Progenitor cell of endocrine pancreas (in vitro differentiated cells): ENCODE measurements at regions not wholly inside any gene's neighbourhood (a gene's known extent, or its start where the extent isn't known, plus 50 kb on each side); places are given as distances from the start of the nearest gene placed in this dataset.
"Not testable (repeated sequence)": the region's sequence is repeated elsewhere in the genome, so short reads cannot be mapped to it uniquely, and the experiment has no call there.

ENCODE experiments used
- DNase-seq: peaks from one replicate; pipeline ENCODE4 v3.0.0; 2021; ENCODE audit warnings: low spot score; ENCODE audit not compliant: unreplicated experiment
- H3K27ac Mint-ChIP-seq: 2 replicates; pipeline ENCODE4 v1.8.0; 2021; ENCODE audit warnings: mild to moderate bottlenecking, moderate library complexity, mixed read lengths
- H3K27me3 Mint-ChIP-seq: 2 replicates; pipeline ENCODE4 v1.8.0; 2021; ENCODE audit warnings: mixed read lengths
- H3K36me3 Mint-ChIP-seq: 2 replicates; pipeline ENCODE4 v1.8.0; 2022; ENCODE audit warnings: mixed read lengths; ENCODE audit not compliant: insufficient read depth
- H3K4me1 Mint-ChIP-seq: 2 replicates; pipeline ENCODE4 v1.8.0; 2021; ENCODE audit warnings: low read depth, mixed read lengths
- H3K4me3 Mint-ChIP-seq: 2 replicates; pipeline ENCODE4 v1.8.0; 2021; ENCODE audit warnings: low read depth, mild to moderate bottlenecking, moderate library complexity, mixed read lengths
- H3K9me3 Mint-ChIP-seq: 2 replicates; pipeline ENCODE4 v1.8.0; 2021; ENCODE audit warnings: low read depth, mixed read lengths
- TF ChIP-seq, protein P1 (sequence below): fragments of 200-600 bp; sonication (generic); IDR thresholded peaks from one replicate; pipeline ENCODE4 v1.5.0; 2021; ENCODE audit warnings: antibody characterized with exemption, mild to moderate bottlenecking; ENCODE audit not compliant: unreplicated experiment

DNA sequence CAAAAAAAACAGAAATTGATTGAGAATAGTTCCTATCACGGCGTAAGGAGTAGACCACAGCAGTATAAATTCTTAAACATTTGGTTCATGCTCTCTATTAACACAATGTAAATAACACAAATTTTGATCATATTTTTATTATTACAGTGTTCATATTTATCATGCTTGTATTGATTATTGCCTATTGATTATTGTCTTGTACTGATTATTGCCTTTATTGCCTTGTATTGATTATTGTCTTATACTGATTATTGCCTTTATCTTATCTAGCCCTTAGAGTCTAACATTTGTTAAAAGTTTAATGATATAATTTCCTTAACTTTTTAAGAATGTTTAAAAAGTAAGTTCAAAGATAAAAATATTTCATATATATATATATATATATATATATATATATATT is 460.7 kb downstream of the KCNT2 start:
- Mint-ChIP-seq H3K27me3 (no peaks in the 10 kb centered on the region), H3K9me3 (no peaks in the 10 kb centered on the region), H3K27ac (no peak overlapping the region), H3K36me3 (no peaks in the 10 kb centered on the region), H3K4me3 (no peak overlapping the region), H3K4me1 (peaks cover 3% of the 10 kb centered on the region)
- no peak for DNase-seq
- TF ChIP-seq, protein P1, sequence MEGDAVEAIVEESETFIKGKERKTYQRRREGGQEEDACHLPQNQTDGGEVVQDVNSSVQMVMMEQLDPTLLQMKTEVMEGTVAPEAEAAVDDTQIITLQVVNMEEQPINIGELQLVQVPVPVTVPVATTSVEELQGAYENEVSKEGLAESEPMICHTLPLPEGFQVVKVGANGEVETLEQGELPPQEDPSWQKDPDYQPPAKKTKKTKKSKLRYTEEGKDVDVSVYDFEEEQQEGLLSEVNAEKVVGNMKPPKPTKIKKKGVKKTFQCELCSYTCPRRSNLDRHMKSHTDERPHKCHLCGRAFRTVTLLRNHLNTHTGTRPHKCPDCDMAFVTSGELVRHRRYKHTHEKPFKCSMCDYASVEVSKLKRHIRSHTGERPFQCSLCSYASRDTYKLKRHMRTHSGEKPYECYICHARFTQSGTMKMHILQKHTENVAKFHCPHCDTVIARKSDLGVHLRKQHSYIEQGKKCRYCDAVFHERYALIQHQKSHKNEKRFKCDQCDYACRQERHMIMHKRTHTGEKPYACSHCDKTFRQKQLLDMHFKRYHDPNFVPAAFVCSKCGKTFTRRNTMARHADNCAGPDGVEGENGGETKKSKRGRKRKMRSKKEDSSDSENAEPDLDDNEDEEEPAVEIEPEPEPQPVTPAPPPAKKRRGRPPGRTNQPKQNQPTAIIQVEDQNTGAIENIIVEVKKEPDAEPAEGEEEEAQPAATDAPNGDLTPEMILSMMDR = no peak

DNA sequence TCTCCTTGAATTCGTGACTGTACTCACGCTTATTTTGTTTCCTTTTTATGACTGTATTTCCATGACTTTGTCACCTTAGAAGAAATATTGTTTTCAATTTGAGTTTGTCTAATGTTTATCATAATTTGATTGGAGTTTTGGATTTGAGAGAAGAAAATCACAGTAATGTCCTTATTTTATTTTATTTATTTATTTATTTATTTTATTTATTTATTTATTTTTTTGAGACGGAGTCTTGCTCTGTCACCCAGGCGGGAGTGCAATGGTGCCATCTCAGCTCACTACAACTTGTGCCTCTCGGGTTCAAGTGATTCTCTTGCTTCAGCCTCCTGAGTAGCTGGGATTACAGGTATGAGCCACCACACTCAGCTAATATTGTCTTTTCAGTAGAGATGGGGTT is 463.1 kb downstream of the KCNT2 start:
- not testable (repeated sequence) for DNase-seq, H3K27me3 Mint-ChIP-seq, H3K36me3 Mint-ChIP-seq, H3K27ac Mint-ChIP-seq, H3K9me3 Mint-ChIP-seq, H3K4me1 Mint-ChIP-seq, H3K4me3 Mint-ChIP-seq

DNA sequence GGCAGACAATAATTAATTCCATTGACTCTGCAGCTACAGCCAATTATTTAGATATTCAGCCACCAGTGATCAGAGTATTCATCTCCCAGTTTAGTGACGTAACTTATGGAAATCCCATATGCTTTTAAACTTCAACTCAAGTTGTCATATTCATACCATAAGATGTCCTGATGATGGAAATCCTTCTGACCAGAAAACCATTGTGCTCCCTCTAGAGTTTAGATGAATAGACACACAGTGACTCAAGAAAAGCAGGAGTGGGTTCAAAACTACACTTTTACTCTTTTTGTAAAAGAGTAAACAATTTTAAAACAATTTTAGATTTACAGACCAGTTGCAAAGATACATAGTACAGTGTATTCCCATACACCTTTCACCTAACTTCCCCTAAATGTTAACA is 463.7 kb downstream of the KCNT2 start:
- Mint-ChIP-seq H3K36me3 (no peaks in the 10 kb centered on the region), H3K9me3 (no peaks in the 10 kb centered on the region), H3K27ac (no peak overlapping the region), H3K27me3 (no peaks in the 10 kb centered on the region), H3K4me3 (no peak overlapping the region), H3K4me1 (peaks cover 3% of the 10 kb centered on the region)
- TF ChIP-seq, protein P1 = no peak
- no peak for DNase-seq

DNA sequence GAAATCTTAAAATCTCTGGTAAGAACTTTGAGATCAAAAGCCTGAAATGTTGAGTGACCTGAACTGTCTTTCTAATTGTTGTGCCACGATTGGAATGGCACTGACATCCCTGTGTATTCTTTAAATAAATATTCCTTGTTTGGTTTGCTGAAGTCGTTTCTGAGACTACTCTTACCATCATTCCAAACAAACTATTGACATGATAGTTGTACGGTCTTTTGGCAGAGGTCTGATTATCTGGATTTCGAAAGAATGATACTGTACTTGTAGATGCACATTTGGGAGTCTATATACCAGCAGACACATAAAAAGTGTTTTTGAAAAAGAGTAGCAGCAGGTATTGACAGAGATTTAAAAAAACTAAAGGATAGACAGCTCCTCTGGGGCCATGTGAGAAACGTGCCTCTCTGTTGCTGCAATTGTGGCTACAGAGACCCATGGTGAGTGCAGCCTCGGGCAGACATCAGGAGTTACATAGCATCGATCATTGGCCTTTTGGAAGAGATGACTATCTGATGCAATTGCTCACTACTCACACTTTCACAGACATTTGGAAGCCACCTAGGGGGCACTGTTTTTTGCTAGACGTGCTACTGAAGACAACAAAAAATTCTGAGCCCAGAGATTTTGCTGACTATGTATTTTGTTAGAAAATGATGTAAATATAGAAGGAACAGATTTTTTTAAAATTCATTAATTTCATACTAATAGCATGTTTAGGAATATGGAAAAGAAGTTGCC is 464.5 kb downstream of the KCNT2 start:
- Mint-ChIP-seq H3K4me3 (no peak overlapping the region), H3K27ac (no peak overlapping the region), H3K4me1 (peaks cover 3% of the 10 kb centered on the region), H3K9me3 (no peaks in the 10 kb centered on the region), H3K36me3 (no peaks in the 10 kb centered on the region), H3K27me3 (no peaks in the 10 kb centered on the region)
- no peak for DNase-seq
- TF ChIP-seq, protein P1 = no peak

DNA sequence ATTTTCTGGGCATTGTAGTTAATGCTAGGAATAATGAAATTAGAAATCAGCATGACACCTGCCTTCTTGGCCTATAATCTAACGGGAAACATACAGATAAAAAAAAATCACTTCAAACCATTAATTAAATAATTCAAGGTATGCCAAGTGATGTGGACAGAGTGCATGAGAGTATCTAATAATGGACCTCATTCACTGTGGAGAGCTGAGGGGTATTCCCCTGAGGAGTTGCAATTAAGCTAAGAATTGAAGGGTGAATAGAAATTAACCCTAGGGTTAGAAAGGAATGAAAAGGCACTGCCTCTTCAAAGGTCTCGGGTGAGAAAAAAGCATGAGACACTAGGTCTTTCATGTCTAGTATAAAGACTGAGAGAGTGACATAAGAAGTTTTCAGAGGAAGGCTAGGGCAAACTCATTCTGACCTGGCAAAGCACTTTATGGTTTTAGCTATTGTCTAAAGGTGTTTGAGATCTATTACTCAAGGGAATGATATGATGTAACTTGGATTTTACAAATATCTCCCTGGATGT is 466.1 kb downstream of the KCNT2 start:
- Mint-ChIP-seq H3K27ac (no peak overlapping the region), H3K4me1 (peaks cover 3% of the 10 kb centered on the region), H3K9me3 (no peaks in the 10 kb centered on the region), H3K36me3 (no peaks in the 10 kb centered on the region), H3K27me3 (no peaks in the 10 kb centered on the region), H3K4me3 (no peak overlapping the region)
- TF ChIP-seq, protein P1 = no peak
- DNase-seq = no peak

DNA sequence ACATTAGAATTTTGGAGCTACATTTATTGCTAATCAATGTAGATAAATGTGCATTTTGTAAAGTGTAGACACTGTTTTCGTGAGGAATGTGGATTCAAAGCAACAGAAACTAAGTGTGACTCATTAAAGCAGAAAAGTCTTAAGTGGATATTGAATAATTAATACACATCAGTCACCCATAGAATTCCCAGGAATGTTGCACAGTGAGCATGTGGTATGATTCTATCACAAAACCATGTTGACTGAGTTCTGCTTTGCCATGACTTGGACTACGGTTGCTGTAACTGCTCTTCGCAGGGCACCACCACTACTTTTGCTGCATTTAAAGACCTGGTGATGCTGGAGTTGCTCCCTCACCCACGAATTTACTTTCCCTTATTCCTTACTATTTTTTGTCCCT is 471.8 kb downstream of the KCNT2 start:
- Mint-ChIP-seq H3K4me3 (no peak overlapping the region), H3K27ac (no peak overlapping the region), H3K4me1 (peaks cover 3% of the 10 kb centered on the region), H3K27me3 (no peaks in the 10 kb centered on the region), H3K9me3 (no peaks in the 10 kb centered on the region), H3K36me3 (no peaks in the 10 kb centered on the region)
- TF ChIP-seq, protein P1 = no peak
- DNase-seq = no peak
